GM10248 (cell line): ENCODE measurements at regions not wholly inside any gene's neighbourhood (a gene's known extent, or its start where the extent isn't known, plus 50 kb on each side); places are given as distances from the start of the nearest gene placed in this dataset.

Experiments used
- CTCF ChIA-PET: fragments of 300-600 bp; sonication (Branson Sonifier 250); formaldehyde crosslinking; extraction: SDS; loops from one replicate; lab custom pipeline; 2021; ENCODE audit warnings: antibody characterized with exemption; lab: Yijun Ruan, JAX
- POLR2A ChIA-PET: fragments of 350-650 bp; sonication (Branson Sonifier 250); formaldehyde crosslinking; extraction: SDS; loops from one replicate; lab custom pipeline; 2020; ENCODE audit warnings: antibody characterized with exemption; lab: Yijun Ruan, JAX
- DNase-seq: peaks from one replicate; pipeline ENCODE4 v3.0.0; 2012; ENCODE audit errors: extremely low spot score
- TF ChIP-seq, protein P1 (sequence below): IDR thresholded peaks from 2 replicates; pipeline ENCODE4 v1.5.1; 2012; ENCODE audit warnings: mild to moderate bottlenecking, low read depth; ENCODE audit errors: extremely low read depth, missing control alignments, control extremely low read depth

DNA sequence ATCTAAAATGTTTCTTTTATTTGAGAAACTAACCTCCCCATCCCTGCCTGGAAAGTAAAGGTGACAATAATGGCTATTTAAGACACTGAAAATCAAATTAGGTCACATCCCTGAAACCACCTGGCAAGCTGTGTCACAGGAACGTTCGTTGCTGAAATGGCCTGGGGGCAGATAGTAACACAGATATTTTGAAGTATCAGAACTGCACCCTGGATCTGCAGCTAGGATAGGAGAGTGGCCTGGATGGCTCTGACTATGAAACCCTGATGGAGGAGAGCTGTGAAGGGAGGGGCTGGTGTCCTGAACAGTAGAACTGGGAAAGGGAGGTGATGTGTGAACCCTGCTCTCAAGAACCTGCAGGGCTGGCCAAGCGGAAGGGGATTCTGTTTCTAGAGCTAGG lies 648.3 kb upstream of the CFAP20DC start:
- CTCF ChIA-PET: no interaction called here
- DNase-seq: no peak
- POLR2A ChIA-PET: no interaction called here
- TF ChIP-seq, protein P1, sequence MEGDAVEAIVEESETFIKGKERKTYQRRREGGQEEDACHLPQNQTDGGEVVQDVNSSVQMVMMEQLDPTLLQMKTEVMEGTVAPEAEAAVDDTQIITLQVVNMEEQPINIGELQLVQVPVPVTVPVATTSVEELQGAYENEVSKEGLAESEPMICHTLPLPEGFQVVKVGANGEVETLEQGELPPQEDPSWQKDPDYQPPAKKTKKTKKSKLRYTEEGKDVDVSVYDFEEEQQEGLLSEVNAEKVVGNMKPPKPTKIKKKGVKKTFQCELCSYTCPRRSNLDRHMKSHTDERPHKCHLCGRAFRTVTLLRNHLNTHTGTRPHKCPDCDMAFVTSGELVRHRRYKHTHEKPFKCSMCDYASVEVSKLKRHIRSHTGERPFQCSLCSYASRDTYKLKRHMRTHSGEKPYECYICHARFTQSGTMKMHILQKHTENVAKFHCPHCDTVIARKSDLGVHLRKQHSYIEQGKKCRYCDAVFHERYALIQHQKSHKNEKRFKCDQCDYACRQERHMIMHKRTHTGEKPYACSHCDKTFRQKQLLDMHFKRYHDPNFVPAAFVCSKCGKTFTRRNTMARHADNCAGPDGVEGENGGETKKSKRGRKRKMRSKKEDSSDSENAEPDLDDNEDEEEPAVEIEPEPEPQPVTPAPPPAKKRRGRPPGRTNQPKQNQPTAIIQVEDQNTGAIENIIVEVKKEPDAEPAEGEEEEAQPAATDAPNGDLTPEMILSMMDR: no peak

DNA sequence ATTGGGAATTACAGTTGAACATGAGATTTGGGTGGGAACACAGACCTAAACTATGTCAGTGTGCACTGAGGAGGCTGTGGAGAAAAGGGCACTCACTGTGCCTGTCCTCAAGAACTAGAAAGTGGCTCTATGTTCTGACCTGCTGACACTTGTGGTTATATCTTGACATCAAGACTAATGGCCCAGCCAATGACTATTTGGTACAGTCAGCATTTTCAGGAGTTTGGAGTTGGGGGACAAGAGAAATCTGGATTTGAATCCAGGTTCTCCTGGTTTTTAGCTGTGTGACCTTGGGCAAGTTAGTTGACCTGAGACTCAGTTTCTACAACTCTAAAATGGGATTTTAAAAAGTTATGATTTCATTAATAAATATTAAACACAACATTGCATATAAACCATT lies 647.0 kb upstream of the CFAP20DC start:
- ChIA-PET CTCF (no interaction called here), POLR2A (no interaction called here)
- TF ChIP-seq, protein P1: no peak

DNA sequence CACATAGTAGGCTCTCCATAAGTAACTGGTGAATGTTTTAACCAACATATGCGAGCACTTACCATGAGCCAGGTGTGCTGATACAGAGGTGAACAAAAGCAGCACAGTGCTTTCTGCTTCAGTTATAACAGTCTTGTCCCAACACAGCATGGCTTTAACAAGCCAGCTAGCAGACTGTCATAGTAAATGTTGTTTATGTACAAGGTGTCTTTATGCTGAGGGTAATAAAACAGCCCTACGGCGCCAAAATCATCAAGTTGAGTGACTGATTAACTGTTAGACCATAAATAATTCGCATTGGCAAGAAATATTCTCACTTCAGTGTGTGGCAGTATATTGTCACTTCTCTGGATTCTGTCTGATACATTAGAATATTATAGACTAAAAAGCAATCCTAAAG lies 646.0 kb upstream of the CFAP20DC start:
- DNase-seq: no peak
- TF ChIP-seq, protein P1: no peak
- ChIA-PET POLR2A (no interaction called here), CTCF (no interaction called here)

More for the DNA sequence above, 647.0 kb upstream of the CFAP20DC start:
- DNase-seq: no peak

DNA sequence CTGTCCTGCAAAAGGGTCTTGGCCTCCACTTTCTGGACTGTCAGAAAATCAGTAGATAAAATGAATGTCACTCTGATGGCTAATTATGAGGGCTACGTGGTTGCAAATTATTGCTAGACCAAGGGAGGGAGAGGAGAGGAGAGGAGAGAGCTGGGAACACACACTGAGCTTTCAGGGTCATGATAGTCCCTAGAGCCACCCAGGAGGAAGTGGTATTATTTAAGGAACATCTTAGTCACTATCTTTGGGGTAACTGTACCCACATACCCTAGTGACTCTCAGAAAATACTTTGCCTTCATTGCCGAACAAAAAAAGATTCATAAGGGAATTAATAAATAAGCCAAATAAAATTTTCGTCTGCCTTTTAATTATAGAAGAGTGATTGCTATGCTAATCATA lies 642.3 kb upstream of the CFAP20DC start:
- TF ChIP-seq, protein P1: no peak
- POLR2A ChIA-PET: no interaction called here

DNA sequence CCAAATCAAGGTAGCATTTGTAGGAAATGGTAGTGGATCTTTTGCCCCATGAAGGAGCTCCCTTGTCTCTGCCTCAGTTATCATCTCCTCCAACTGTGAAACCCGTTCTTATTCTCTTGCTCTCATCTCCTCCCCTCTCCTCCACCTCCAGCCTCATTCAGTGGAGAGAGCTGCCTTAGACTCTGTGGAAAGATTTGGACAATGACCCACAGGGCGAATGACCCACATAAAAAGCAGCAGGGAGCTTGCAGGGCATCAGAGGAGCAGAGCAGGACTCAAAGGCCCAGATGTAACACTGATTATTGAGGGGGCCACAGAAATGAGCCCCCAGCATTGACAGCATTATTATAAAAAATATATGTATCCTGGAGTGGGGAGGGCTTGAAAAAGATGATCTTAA lies 641.1 kb upstream of the CFAP20DC start:
- POLR2A ChIA-PET: no interaction called here
- TF ChIP-seq, protein P1: no peak
- CTCF ChIA-PET: no interaction called here
- no peak for DNase-seq

More for the DNA sequence above, 642.3 kb upstream of the CFAP20DC start:
- no peak for DNase-seq
- CTCF ChIA-PET: no interaction called here

DNA sequence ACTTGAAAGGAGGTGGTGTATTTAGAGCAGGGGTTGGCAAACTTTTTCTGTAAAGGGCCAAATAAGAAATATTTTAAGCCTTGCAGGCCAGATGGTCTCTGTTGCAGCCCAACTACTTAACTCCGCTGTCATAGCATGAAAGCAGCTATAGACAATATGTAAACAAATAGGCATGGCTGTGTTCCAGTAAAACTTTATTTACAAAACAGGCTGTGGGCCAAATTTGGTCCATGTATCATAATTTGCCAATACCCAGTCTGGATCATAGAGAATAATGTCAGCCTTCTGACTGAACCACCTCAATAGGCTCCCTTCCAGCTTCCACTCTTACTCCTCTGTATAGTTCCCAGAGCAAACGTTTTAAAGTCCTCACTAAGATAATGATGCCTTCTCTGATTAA lies 638.8 kb upstream of the CFAP20DC start:
- DNase-seq: no peak
- ChIA-PET CTCF (no interaction called here), POLR2A (no interaction called here)
- TF ChIP-seq, protein P1: no peak

DNA sequence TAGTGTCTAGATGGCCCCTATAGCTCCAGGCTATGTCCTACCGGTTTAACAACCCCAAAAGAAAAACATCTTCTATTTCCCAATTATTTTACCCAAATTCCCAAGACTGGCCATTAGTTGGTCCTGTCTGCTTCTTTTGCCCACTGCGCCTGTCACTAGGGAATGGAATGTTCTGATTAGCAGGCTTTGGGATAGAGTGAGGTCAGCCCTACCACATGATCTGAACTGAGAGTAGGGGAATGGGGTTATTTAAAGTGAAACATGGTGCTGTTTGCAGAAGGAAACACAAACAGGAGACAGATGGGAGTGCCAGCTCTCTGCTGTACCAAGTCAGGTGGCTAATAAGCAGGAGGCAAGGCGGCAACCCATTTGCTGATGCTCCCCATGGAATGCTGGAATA lies 635.6 kb upstream of the CFAP20DC start:
- ChIA-PET CTCF (no interaction called here), POLR2A (no interaction called here)
- TF ChIP-seq, protein P1: no peak
- DNase-seq: no peak
